A673 (cell line): ENCODE measurements at regions not wholly inside any gene's neighbourhood (a gene's known extent, or its start where the extent isn't known, plus 50 kb on each side); places are given as distances from the start of the nearest gene placed in this dataset.

ENCODE experiments used
- BruUV-seq: library from RNA; stranded (reverse); fragments of 400-500 nt; replicated peaks from 2 replicates; lab custom pipeline; 2021; lab: Mats Ljungman, UMichigan
- CTCF ChIA-PET: fragments of 300-600 bp; sonication (Branson Sonifier 250); formaldehyde crosslinking; loops from one replicate; lab custom pipeline; 2022; ENCODE audit warnings: antibody characterized with exemption; lab: Charles Lee
- POLR2A ChIA-PET: fragments of 300-600 bp; sonication (Branson Sonifier 250); formaldehyde crosslinking; loops from one replicate; lab custom pipeline; 2022; ENCODE audit warnings: antibody characterized with exemption; ENCODE audit not compliant: low non-redundant PET; lab: Charles Lee
- DNase-seq: peaks from one replicate; pipeline ENCODE4 v3.0.0-alpha.2; 2015; ENCODE audit warnings: low spot score
- H3K27ac ChIP-seq: fragments of 200-600 bp; sonication (generic); 2 replicates; pipeline ENCODE4 v1.5.1; 2016; ENCODE audit warnings: mixed run types, low read depth, mild to moderate bottlenecking, mixed read lengths, antibody characterized with exemption, low read length; ENCODE audit not compliant: poor library complexity, severe bottlenecking
- H3K27me3 ChIP-seq: fragments of 200-600 bp; sonication (generic); replicated peaks from 2 replicates; pipeline ENCODE4 v1.6.1; 2017; ENCODE audit warnings: mixed run types, low read depth, mild to moderate bottlenecking, mixed read lengths, antibody characterized with exemption, low read length; ENCODE audit not compliant: insufficient read depth, poor library complexity
- H3K36me3 ChIP-seq: fragments of 200-600 bp; sonication (generic); 2 replicates; pipeline ENCODE4 v1.6.1; 2016; ENCODE audit warnings: mixed run types, mild to moderate bottlenecking, mixed read lengths, antibody characterized with exemption, low read length; ENCODE audit not compliant: insufficient read depth, poor library complexity, severe bottlenecking
- H3K4me1 ChIP-seq: fragments of 200-600 bp; sonication (generic); 2 replicates; pipeline ENCODE4 v1.6.1; 2017; ENCODE audit warnings: mixed run types, mild to moderate bottlenecking, mixed read lengths, antibody characterized with exemption, low read length; ENCODE audit not compliant: insufficient read depth, poor library complexity, severe bottlenecking
- H3K4me3 ChIP-seq: fragments of 200-600 bp; sonication (generic); 2 replicates; pipeline ENCODE4 v1.5.1; 2016; ENCODE audit warnings: low read depth, mixed run types, mild to moderate bottlenecking, mixed read lengths, low read length; ENCODE audit not compliant: poor library complexity, severe bottlenecking
- H3K9me3 ChIP-seq: fragments of 200-600 bp; sonication (generic); 2 replicates; pipeline ENCODE4 v1.6.1; 2016; ENCODE audit warnings: mixed run types, low read depth, mild to moderate bottlenecking, mixed read lengths, antibody characterized with exemption, low read length; ENCODE audit not compliant: poor library complexity, severe bottlenecking
- EZH2 ChIP-seq: fragments of 200-600 bp; sonication (generic); IDR thresholded peaks from 2 replicates; pipeline ENCODE4 v1.6.1; 2017; ENCODE audit warnings: borderline replicate concordance, low read depth, mild to moderate bottlenecking, mixed read lengths, antibody characterized with exemption, low read length; ENCODE audit not compliant: poor library complexity, severe bottlenecking
- intact Hi-C: fragments of 100-400 bp; cut with micrococcal nuclease; formaldehyde crosslinking; loops from one replicate; pipeline ENCODE4 v1.10.0; 2022; ENCODE audit not compliant: unreplicated experiment
- TF ChIP-seq, protein P1 (sequence below): fragments of 300-800, 200-600 bp; sonication (generic); conservative IDR thresholded peaks from 2 replicates; pipeline ENCODE4 v1.5.1; 2017; ENCODE audit warnings: low read depth, mild to moderate bottlenecking, antibody characterized with exemption, low read length, moderate library complexity, mixed read lengths

DNA sequence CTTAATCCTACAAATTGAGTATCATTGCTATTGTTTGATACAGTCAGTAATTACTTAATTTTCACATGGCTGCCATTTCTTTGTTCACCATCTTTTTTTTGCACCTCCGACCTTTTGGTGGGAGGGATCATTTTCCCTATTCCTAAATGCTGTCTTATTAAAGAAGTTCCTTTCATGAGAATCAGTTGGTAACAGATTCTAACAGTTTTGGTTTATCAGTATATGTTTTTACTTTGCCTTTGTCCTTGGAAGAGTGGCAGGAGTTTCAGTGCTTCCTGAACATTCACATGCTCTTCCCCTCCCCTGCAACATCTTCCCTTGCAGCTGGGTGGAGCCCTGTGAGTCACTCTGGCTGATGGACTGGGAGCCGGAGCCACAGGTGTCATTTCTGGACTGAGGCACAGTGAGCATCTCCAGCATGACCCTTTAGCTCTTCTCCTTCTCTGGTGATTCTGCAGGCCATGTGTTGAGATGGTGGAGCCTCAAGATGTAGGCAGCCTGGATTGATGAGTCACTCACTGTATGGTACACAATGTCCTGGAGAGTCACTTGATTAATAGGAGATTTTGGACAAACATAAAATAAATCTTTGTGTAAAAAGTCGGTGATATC, 217.7 kb downstream of the URB2 start:
- peak; percentile 37 for DNase-seq
- ChIA-PET CTCF (no interaction called here), POLR2A (no interaction called here)
- intact Hi-C loops, result no loop called here
- Histone ChIP-seq H3K9me3 (no peaks in the 10 kb centered on the region), H3K4me1 (peaks cover 1% of the 10 kb centered on the region), H3K27me3 (no peaks in the 10 kb centered on the region), H3K36me3 (no peaks in the 10 kb centered on the region), H3K27ac (no peak overlapping the region), H3K4me3 (no peak overlapping the region)
- TF ChIP-seq, protein P1, sequence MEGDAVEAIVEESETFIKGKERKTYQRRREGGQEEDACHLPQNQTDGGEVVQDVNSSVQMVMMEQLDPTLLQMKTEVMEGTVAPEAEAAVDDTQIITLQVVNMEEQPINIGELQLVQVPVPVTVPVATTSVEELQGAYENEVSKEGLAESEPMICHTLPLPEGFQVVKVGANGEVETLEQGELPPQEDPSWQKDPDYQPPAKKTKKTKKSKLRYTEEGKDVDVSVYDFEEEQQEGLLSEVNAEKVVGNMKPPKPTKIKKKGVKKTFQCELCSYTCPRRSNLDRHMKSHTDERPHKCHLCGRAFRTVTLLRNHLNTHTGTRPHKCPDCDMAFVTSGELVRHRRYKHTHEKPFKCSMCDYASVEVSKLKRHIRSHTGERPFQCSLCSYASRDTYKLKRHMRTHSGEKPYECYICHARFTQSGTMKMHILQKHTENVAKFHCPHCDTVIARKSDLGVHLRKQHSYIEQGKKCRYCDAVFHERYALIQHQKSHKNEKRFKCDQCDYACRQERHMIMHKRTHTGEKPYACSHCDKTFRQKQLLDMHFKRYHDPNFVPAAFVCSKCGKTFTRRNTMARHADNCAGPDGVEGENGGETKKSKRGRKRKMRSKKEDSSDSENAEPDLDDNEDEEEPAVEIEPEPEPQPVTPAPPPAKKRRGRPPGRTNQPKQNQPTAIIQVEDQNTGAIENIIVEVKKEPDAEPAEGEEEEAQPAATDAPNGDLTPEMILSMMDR, result peak; percentile 42
- TF ChIP-seq EZH2, result no peak
- BruUV-seq, result no TSS peak

GRCh38 chr1:229844675-229845074, 218.6 kb downstream of the URB2 start:
- no TSS peak for BruUV-seq
- no peak overlapping the region for H3K4me3 ChIP-seq
- DNase-seq, result no peak
- no peaks in the 10 kb centered on the region for H3K9me3 ChIP-seq
- H3K4me1 ChIP-seq, result peaks cover 4% of the 10 kb centered on the region
- TF ChIP-seq, protein P1, result no peak
- no peak for TF ChIP-seq EZH2
- no peaks in the 10 kb centered on the region for H3K27me3 ChIP-seq
- ChIA-PET CTCF (no interaction called here), POLR2A (no interaction called here)
- H3K36me3 ChIP-seq, result no peaks in the 10 kb centered on the region
- H3K27ac ChIP-seq, result no peak overlapping the region
- intact Hi-C loops, result loop anchor here (5.0 kb wide), 1 partner anchor 182 kb away; no protein-coding TSS in a partner anchor

GRCh38 chr1:229845410-229846138, 219.5 kb downstream of the URB2 start:
- Histone ChIP-seq H3K9me3 (no peaks in the 10 kb centered on the region), H3K36me3 (no peaks in the 10 kb centered on the region), H3K4me1 (peaks cover 4% of the 10 kb centered on the region), H3K27ac (no peak overlapping the region), H3K4me3 (no peak overlapping the region), H3K27me3 (no peaks in the 10 kb centered on the region)
- intact Hi-C loops, result loop anchor here (5.0 kb wide), 1 partner anchor 183 kb away; no protein-coding TSS in a partner anchor
- DNase-seq, result no peak
- BruUV-seq, result no TSS peak
- ChIA-PET POLR2A (no interaction called here), CTCF (no interaction called here)
- TF ChIP-seq, protein P1, result no peak
- no peak for TF ChIP-seq EZH2
